ENCODE measurements at regions not wholly inside any gene's neighbourhood (a gene's known extent, or its start where the extent isn't known, plus 50 kb on each side); places are given as distances from the start of the nearest gene placed in this dataset.
A peak's percentile ranks its signal among the peaks of the same experiment; 100 is the strongest.

DNA sequence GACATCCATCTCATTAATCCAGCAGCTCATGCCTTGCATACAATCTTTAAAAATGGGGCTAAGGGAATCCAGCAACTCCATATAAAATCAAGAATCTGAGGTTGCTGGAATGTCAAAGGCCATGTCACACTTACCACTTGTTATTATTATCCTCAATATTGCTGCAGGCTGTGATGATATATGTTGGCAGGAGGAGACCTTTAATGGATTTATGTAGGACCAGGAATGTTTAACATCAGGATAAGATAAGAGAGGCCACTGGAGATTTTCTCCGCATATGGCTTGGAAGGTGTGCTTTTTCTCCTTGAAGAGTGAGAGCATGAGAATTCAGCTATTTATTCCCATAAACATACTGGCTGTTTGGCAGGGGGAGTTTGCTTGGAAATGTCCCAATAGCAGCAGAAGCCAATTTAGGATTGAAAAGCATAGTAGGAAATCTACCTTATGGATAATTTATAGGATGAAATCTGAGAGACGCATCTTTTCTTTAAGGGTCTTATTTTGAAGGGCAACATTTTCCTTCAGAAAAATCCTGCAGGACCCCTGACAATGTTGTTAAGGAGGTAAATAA is 481.4 kb downstream of the AGTPBP1 start:
- Histone ChIP-seq H3K27me3 (no peaks in the 10 kb centered on the region), H3K27ac (no peak overlapping the region), H3K4me3 (no peak overlapping the region), H3K36me3 (no peaks in the 10 kb centered on the region), H3K4me1 (no peaks in the 10 kb centered on the region), H3K9me3 (no peaks in the 10 kb centered on the region)
- intact Hi-C loops (cut with DNase I), result no loop called here
- no peak for ATAC-seq
- TF ChIP-seq, protein P1, sequence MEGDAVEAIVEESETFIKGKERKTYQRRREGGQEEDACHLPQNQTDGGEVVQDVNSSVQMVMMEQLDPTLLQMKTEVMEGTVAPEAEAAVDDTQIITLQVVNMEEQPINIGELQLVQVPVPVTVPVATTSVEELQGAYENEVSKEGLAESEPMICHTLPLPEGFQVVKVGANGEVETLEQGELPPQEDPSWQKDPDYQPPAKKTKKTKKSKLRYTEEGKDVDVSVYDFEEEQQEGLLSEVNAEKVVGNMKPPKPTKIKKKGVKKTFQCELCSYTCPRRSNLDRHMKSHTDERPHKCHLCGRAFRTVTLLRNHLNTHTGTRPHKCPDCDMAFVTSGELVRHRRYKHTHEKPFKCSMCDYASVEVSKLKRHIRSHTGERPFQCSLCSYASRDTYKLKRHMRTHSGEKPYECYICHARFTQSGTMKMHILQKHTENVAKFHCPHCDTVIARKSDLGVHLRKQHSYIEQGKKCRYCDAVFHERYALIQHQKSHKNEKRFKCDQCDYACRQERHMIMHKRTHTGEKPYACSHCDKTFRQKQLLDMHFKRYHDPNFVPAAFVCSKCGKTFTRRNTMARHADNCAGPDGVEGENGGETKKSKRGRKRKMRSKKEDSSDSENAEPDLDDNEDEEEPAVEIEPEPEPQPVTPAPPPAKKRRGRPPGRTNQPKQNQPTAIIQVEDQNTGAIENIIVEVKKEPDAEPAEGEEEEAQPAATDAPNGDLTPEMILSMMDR (IDR thresholded peaks at IDR 0.05), result no peak
- no peak for DNase-seq

DNA sequence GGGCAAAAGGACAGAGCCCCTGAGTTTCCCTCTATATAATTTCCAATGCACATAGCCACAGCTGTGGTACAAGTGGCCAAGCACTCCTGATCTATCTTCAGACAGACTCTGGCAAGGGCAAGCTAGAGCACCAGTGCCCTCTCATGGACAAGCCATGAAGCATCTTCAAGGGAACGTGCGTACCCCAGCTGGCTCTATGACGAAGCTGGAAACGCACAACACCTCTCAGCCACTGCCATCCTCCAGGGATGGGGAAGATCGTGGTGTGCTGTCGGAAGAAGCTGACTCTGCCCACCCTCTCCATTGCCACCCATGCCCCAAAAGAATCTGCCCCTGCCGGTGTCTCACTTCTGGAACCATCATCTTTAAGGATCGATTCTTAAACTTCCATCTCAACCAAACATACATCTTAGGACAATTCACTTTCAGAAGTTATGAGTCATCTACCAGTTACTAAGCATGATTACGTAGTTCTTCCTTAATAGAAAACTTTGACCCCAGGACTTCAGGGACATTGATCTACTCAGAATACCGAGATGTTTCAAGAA is 482.9 kb downstream of the AGTPBP1 start:
- DNase-seq (peak in 1 of 4 donors; percentile 47), ATAC-seq (peak; percentile 95)
- no peaks in the 10 kb centered on the region for H3K36me3 ChIP-seq
- H3K4me3 ChIP-seq, result no peak overlapping the region
- intact Hi-C loops (cut with DNase I), result no loop called here
- H3K27me3 ChIP-seq, result no peaks in the 10 kb centered on the region
- H3K9me3 ChIP-seq, result no peaks in the 10 kb centered on the region
- no peak overlapping the region for H3K27ac ChIP-seq
- TF ChIP-seq, protein P1 (IDR thresholded peaks at IDR 0.05), result peak; percentile 41 to 48
- no peaks in the 10 kb centered on the region for H3K4me1 ChIP-seq

DNA sequence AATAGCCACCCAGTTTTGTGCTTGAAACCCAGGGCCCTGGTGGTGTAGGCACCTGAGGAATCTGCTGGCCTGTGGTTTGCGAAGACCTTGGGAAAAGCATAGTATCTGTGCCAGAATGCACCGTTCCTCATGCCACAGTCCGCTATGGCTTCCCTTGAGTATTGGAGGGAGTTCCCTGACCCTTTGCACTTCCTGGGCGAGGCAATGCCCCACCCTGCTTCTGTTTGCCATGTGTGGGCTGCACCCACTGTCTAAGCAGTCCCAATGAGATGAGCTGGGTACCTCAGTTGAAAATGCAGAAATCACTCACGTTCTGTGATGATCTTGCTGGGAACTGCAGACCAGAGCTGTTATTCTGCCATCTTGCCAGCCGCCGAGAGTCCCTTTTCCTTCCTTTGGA is 483.5 kb downstream of the AGTPBP1 start:
- intact Hi-C loops (cut with DNase I), result no loop called here
- no peak overlapping the region for H3K4me3 ChIP-seq
- TF ChIP-seq, protein P1 (IDR thresholded peaks at IDR 0.05), result no peak
- H3K9me3 ChIP-seq, result no peaks in the 10 kb centered on the region
- H3K27me3 ChIP-seq, result no peaks in the 10 kb centered on the region
- no peaks in the 10 kb centered on the region for H3K36me3 ChIP-seq
- no peak overlapping the region for H3K27ac ChIP-seq
- DNase-seq (no peak), ATAC-seq (no peak)
- H3K4me1 ChIP-seq, result no peaks in the 10 kb centered on the region

DNA sequence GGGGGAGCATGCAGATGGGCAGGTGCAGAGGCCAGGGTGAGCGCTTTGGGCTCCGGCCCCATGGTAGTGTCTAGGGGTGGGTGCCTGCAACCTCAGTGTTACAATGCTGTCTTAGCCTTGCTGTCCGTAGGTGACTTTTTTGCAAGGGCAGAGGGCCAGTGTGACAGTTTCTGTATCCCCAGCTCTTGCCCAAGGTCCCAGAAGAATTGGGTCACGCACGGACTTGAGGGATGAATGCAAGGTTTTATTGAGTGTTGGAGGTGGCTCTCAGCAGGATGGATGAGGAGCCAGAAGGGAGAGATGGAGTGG is 492.5 kb downstream of the AGTPBP1 start:
- Histone ChIP-seq H3K9me3 (no peaks in the 10 kb centered on the region), H3K27me3 (no peaks in the 10 kb centered on the region), H3K36me3 (no peaks in the 10 kb centered on the region), H3K4me1 (no peaks in the 10 kb centered on the region), H3K27ac (no peak overlapping the region), H3K4me3 (no peak overlapping the region)
- no peak for ATAC-seq
- no peak for DNase-seq
- intact Hi-C loops (cut with DNase I), result no loop called here
- TF ChIP-seq, protein P1 (IDR thresholded peaks at IDR 0.05), result no peak

DNA sequence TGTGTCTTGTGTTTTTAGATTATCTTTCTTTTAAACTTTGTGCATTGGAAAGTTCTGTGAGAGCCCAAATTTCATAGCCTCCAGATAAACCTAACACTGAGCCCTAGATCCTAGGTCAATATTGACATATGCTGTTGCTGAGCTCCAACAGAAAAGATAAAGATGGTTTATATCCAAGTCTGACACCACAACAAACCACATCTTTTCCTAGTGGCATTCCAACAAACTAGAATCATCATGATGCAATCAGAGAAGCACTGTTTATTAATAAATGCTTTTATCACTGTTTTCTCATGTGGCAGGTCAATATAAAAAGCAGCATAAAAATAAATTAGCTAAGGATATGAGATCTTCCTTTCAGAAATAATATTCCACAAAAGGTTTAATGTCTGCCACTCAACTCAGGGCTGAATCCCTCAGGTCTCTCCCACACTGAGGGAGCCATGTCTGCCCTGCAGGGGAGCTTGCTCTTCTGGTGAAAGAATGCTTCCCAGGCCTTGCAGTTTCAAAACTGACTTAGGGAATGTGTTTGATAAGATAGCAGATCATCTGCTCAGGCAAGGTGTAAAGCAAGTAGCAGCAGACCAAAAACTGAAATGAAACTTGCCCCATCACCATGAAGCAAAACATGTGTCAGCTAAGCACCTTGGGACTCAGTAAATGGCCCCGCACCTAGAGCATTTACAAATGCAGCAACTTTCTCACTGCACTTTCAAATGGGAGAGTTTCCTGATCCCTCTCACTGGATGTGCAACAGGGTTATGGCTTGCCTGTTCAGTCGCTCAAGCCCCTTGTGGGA is 493.0 kb downstream of the AGTPBP1 start:
- intact Hi-C loops (cut with DNase I), result no loop called here
- H3K27ac ChIP-seq, result no peak overlapping the region
- DNase-seq (no peak), ATAC-seq (no peak)
- H3K27me3 ChIP-seq, result no peaks in the 10 kb centered on the region
- TF ChIP-seq, protein P1 (IDR thresholded peaks at IDR 0.05), result no peak
- no peaks in the 10 kb centered on the region for H3K4me1 ChIP-seq
- no peak overlapping the region for H3K4me3 ChIP-seq
- no peaks in the 10 kb centered on the region for H3K9me3 ChIP-seq
- no peaks in the 10 kb centered on the region for H3K36me3 ChIP-seq

All from left lung (tissue), 4 donors.